T1000 (cell line): ENCODE measurements at regions not wholly inside any gene's neighbourhood (a gene's known extent, or its start where the extent isn't known, plus 50 kb on each side); places are given as distances from the start of the nearest gene placed in this dataset.

Experiments used
- DNase-seq: peaks from one replicate; lab custom pipeline; 2025; ENCODE audit warnings: mixed read lengths; lab: John Stamatoyannopoulos, UW

- DNase-seq: no peak
These were observed 968.4 kb upstream of the SLC35B3 start for GRCh38 chr6:9403736-9404135.

DNA sequence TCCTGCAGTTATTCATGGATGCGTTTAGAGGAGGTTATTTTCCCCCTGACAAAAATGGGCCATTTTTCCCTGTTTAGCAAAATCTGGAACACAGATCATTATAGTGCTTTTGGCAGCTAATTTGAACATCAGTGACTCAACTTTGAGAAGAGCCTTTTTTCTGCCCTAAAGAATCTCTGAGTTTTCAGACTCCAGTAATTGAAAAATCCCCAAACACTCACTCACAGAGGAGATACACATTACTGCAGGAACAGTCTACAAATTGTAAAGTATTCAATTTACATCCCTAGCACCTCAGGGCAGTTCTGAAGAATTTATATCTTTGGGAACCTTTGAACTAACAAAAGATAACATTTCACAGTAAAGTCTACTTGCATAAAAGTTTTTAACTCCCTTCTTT lies 966.6 kb upstream of the SLC35B3 start:
- no peak for DNase-seq

- no peak for DNase-seq
These were observed 964.6 kb upstream of the SLC35B3 start for GRCh38 chr6:9399916-9400315.

- DNase-seq: no peak
These were observed 963.5 kb upstream of the SLC35B3 start for GRCh38 chr6:9398767-9399373.

GRCh38 chr6:9398071-9398766 lies 962.9 kb upstream of the SLC35B3 start:
- DNase-seq: no peak

- DNase-seq: no peak
These were observed 953.3 kb upstream of the SLC35B3 start for GRCh38 chr6:9388596-9388995.

DNA sequence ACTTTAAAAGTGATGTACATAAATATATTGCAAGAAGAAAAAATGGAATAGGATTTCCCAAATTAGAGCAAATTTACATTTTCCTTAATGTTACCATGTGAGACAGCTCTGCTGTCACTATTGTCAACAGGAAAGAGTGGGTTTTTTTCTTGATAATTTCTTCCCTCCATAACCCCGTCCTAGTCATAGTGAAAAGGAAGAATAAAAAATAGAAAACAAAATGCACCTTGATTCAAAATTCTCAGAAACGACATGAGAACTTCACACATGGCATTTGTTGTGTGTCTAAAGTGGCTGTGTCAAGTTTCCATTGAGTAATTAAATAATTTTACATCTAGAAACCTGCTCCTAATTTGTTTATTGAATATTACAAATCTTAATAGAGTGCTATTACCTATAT lies 945.2 kb upstream of the SLC35B3 start:
- no peak for DNase-seq

DNA sequence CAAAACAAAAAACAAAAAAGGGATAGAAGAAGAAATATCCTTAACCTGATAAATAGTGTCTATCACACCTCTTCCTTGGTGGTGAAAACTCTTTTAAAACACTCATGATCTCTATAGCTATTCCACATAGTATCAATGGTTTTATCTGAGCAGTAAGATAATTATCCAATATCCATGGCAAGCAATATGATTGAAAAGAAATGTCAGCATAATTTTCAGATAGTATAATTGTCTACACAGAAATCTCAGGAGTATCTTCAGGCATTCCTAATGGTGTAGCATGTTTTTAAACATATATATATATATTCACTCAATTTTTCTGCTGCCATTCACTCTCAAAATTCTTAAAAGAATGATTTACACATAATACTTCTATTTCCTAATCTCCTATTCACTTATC lies 938.0 kb upstream of the SLC35B3 start:
- DNase-seq: no peak

DNA sequence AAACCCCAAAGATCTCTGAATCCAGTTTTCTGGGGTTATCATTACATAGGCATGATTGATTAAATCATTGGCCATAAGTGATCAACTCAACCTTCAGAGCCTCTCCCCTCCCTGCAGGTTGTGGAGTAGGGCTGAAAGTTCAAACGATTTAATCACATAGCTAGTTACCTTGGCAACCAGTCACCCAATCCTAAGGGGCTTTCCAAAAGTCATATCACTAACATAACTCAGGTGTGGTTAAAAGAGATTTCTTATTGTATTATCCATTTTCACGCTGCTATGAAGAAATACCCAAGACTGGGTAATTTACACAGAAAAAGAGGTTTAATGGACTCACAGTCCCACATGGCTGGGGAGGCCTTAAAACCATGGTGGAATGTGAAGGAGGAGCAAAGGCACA lies 935.1 kb upstream of the SLC35B3 start:
- no peak for DNase-seq

- no peak for DNase-seq
These were observed 930.0 kb upstream of the SLC35B3 start for GRCh38 chr6:9365378-9365777.

DNA sequence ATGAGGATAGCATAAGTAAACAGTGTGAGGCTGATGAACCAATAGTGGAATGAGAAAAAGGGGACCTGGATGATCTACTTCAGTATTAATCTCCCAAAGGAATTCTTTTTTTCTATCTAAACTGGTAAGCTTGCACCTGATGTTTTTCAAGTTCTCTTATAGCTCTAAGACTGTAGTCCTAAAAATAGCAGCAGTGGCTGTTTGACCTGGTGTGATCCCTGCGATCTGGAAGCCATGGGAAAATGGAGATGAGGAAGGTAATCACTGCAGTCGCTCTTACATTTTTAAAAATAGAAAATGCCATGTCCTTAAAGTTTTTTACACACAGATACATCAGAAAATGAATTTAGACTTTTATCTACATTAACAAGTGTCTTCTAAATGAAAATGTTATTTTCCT lies 926.4 kb upstream of the SLC35B3 start:
- no peak for DNase-seq

DNA sequence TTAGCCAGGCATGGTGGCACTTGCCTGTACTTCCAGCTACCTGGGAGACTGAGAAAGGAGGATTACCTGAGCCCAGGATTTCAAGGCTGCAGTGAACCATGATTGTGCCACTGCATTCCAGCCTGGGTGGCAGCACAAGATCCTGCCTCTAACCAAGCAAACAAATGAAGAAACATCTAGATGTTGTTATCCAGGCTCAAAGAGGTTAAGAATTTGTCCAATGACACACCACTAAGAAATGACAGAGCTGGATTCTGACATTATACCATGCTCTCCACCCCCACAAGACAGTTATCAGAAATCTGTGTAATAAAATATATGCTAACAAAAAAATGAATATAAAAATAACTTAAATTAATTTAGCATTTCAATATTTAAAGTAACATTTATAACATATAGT lies 925.5 kb upstream of the SLC35B3 start:
- no peak for DNase-seq

- no peak for DNase-seq
These were observed 912.3 kb upstream of the SLC35B3 start for GRCh38 chr6:9347608-9348007.

DNA sequence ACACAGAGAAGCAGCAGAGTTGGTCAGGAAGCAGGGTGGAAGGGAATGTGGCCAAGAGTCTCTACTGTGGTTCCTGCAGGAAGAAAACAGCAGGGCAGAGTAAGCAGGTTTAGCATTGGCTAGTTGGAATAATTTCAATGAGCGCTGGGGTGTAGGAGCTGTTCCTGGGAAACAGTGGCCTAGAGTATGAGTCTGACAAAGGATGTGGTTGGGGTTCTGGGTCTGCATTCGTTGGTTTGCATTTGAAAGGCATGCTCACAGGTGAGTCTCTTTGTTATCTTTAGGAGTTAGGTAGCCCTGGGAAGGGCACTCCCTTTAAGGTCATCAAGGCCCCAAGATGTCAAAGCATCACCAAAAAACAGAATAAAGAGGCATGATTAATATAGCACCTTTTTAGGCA lies 911.6 kb upstream of the SLC35B3 start:
- DNase-seq: no peak

- DNase-seq: no peak
These were observed 900.1 kb upstream of the SLC35B3 start for GRCh38 chr6:9335431-9335830.

GRCh38 chr6:9334979-9335378 lies 899.6 kb upstream of the SLC35B3 start:
- no peak for DNase-seq

DNA sequence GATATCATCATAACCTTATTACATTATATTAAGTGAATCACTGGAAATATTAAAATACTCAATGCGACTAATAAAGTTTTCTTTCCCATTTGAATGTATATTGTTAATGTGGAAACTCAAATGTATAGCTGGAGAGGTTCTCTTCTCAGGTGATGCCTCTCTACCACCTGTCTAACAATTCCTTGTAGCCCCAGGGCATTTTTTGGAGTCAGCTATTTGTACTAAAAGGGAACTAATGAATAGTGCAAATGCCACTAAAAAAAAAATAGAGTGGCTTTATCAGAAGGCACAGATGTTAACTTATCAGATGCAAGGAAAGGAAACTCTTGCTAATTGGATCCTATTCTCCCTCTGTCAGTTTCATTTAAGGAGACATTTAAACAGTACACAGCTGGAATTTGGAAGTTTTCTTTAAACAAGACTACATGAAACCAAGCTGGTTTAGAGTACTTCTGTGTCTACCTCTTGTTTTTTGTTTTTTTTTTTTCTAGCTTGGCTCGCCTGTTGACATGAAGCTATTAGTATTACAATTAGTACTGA lies 897.0 kb upstream of the SLC35B3 start:
- no peak for DNase-seq

DNA sequence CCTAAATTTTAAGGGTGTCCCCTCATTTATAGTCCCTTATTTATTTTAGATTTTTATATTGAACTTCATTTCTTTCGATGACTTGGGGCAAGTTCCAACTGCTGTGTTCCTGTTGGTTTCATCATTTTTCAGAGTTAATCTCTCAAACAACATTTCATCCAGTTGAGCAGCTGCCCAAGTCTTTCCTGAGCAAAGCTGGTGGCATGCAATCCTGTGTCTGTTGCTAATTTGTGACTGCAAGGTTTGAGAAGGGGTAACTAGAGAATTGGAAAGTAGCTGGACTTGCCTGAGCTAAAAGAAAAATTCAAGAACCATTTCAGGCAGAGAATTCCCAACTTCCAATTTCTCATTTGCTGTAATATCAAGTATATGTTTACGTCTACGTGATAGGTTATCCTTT lies 881.5 kb upstream of the SLC35B3 start:
- DNase-seq: no peak

DNA sequence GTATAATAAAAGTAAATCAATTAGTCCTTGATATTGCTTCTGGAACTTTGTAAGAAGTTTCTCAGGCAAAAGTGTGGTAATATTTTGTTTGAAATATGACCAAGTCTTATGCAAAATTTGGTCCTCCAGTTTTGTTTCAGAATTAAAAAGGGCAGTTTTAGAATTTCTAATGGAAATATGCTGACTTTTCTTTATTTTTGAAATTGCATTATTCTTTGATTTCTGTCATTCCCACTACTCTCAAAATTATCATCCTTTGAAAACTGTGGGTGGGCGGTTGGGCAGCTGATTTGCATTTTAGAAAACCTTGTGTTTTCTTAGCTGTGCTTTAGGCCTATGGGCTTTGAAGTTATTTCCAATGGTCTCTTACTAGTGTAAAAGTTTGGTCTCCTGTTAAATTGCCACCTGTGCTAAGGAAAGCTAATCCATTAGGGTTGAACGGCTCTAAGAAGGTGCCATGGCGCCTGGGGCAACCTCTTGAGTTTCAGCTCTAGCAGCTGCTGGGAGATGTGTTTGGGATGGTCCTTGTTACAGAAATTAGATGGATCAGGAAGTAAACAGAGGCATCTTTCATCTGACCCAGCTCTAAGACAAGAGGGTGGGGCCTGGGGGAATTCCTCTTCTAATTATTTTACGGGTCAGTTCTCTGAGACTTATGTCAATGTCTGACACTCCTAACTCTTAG lies 880.8 kb upstream of the SLC35B3 start:
- DNase-seq: no peak

DNA sequence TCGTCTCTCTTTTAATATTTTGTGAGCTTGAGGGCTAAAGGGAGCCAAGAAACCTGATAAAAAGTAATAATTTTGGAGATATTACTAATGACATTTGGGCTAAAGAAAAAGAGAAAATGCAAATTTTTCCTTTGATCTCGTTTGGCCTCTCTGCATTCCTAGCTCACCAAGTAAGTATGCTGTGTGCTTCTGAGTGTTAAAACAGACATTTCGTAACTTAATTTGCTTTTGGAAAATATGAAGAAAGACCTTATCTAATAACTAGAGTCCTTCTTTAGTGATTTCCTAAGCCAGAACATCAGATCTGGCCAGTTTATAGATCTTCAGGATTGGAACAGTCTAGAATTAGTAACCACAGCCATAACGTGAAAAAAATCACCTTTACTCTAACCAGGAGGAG lies 872.9 kb upstream of the SLC35B3 start:
- DNase-seq: no peak

- no peak for DNase-seq
These were observed 872.4 kb upstream of the SLC35B3 start for GRCh38 chr6:9307786-9308185.

DNA sequence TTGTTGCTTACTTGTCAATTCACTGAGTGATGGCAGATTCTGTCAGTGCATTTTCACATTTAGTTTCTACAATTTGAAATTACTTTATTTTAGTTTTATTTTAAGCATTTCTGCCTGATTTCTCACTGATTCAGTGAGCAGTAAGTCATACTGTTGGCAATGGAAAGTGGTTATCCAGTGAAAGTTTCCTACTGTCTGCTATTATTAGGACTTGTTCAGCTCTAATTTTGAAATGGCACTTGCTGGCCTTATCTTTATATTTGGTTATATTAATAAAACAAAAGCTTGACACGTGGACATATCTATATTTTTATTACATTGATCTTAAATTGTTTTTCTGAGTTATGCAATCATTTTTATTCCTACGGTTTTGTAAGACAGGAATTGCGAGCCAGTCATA lies 871.8 kb upstream of the SLC35B3 start:
- DNase-seq: no peak

DNA sequence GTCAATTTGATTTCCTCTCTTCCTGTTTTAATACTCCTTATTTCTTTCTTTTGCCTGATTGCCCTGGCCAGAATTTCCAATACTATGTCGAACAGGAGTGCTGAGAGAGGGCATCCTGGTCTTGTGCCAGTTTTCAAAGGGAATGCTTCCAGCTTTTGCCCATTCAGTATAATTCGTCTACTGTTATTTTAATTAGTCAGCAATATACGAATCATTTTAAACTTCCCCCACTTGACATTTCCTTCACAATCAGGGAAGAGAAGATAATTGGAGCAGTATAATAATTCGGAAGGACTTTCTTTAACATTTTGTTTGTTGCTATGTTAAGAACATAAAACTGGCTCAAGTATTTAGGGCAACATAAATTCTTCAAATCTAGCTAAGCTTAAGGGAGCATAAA lies 860.3 kb upstream of the SLC35B3 start:
- no peak for DNase-seq
